ENCODE measurements at regions not wholly inside any gene's neighbourhood (a gene's known extent, or its start where the extent isn't known, plus 50 kb on each side); places are given as distances from the start of the nearest gene placed in this dataset.

DNA sequence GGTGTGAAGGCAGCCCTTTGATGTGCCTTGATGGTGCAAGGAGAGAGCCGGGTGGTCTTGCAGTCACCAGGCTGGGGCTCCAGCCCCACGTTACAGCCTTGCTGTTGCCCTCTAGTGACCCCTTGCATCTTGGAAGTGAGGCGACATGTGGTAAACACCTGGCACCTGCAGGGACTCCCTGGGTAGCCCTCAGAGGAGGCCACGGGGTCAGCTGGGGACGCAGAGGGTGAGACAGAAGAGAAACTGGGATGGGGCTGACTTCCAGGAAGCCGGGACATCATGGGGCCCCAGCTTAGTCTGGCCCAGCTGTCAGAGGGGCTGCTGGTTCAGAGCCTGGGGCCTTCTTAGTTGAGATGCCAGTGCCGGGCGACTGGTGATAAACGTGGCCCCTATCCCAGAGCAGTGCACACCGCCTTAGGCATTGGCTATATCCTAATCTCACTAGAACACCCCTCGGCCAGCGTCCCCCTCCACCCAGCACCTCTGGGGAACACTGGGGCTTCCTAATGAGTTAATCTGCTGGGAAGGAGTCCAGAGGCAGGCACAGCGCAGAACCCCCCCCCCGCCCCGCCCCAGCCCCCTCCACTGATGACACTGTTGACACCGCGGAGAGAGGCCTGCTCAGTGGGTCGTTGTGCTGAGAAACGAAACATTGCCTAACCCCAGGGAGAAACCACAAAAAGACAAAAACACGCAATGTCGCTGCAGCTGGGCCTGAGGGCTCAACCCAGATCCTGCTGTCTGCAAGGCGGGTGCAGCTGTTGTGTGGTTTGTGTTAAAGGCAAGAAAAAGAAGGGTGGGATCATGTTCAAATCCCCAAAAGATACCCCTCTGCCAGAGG is 60.5 kb upstream of the KLF13 start:
- H3K9me3 ChIP-seq (ENCODE audit: control insufficient read depth, low read length), result no peaks in the 10 kb centered on the region
- H3K14ac ChIP-seq (ENCODE audit: low read length in 2 of 2), result no peak overlapping the region
- H3K79me1 ChIP-seq (replicated peaks; ENCODE audit: low read length, poor library complexity, severe bottlenecking), result no peaks in the 10 kb centered on the region
- no peak overlapping the region for H2AFZ ChIP-seq (ENCODE audit: low read depth, low read length)
- H2BK15ac ChIP-seq (ENCODE audit: low read depth, poor library complexity, severe bottlenecking), result no peak overlapping the region
- H3K27me3 ChIP-seq (ENCODE audit: control insufficient read depth in 1 of 2, insufficient read depth in 1 of 2, low read length in 2 of 2), result no peaks in the 10 kb centered on the region
- peak overlapping the region; percentile 2 for H2AK5ac ChIP-seq (ENCODE audit: low read length, severe bottlenecking)
- H2BK120ac ChIP-seq (ENCODE audit: low read depth, low read length), result no peak overlapping the region
- peak; percentile 50 for DNase-seq
- no peak overlapping the region for H3K27ac ChIP-seq (ENCODE audit: low read length, poor library complexity, severe bottlenecking)
- H2BK12ac ChIP-seq (ENCODE audit: low read length in 2 of 2), result no peak overlapping the region
- H3K4ac ChIP-seq (ENCODE audit: low read depth in 1 of 2, low read length in 2 of 2), result no peak overlapping the region
- WGBS, result 80% methylated on average over 16 of the region's 22 CpGs
- no peak overlapping the region for H4K91ac ChIP-seq (ENCODE audit: low read length)
- H3K4me1 ChIP-seq (ENCODE audit: control insufficient read depth, insufficient read depth, low read depth, low read length), result peaks cover 50% of the 10 kb centered on the region
- no peak overlapping the region for H3K9ac ChIP-seq (ENCODE audit: low read length)
- H3K23ac ChIP-seq (ENCODE audit: low read length in 2 of 2), result no peak overlapping the region
- no peak overlapping the region for H4K8ac ChIP-seq (ENCODE audit: low read length)
- H2BK5ac ChIP-seq (ENCODE audit: low read depth, low read length, poor library complexity, severe bottlenecking), result no peak overlapping the region
- no peaks in the 10 kb centered on the region for H3K36me3 ChIP-seq (ENCODE audit: control insufficient read depth in 1 of 2, insufficient read depth in 2 of 2, low read depth in 1 of 2, low read length in 2 of 2)
- no peak overlapping the region for H3K18ac ChIP-seq (ENCODE audit: low read depth in 1 of 2, low read length in 2 of 2)
- H3K4me3 ChIP-seq (ENCODE audit: insufficient read depth in 1 of 2, low read depth in 1 of 2, low read length in 2 of 2), result no peak overlapping the region
- H3K4me2 ChIP-seq (ENCODE audit: low read length, poor library complexity, severe bottlenecking), result no peak overlapping the region

- Histone ChIP-seq H3K36me3 (ENCODE audit: control insufficient read depth in 1 of 2, insufficient read depth in 2 of 2, low read depth in 1 of 2, low read length in 2 of 2) (no peaks in the 10 kb centered on the region), H2BK120ac (ENCODE audit: low read depth, low read length) (no peak overlapping the region), H3K27ac (ENCODE audit: low read length, poor library complexity, severe bottlenecking) (no peak overlapping the region), H3K4me2 (ENCODE audit: low read length, poor library complexity, severe bottlenecking) (no peak overlapping the region), H2BK15ac (ENCODE audit: low read depth, poor library complexity, severe bottlenecking) (no peak overlapping the region), H2BK12ac (ENCODE audit: low read length in 2 of 2) (no peak overlapping the region), H2AK5ac (ENCODE audit: low read length, severe bottlenecking) (no peak overlapping the region), H3K4ac (ENCODE audit: low read depth in 1 of 2, low read length in 2 of 2) (no peak overlapping the region), H3K4me1 (ENCODE audit: control insufficient read depth, insufficient read depth, low read depth, low read length) (peaks cover 46% of the 10 kb centered on the region), H3K9ac (ENCODE audit: low read length) (no peak overlapping the region), H3K79me1 (replicated peaks; ENCODE audit: low read length, poor library complexity, severe bottlenecking) (no peaks in the 10 kb centered on the region), H4K91ac (ENCODE audit: low read length) (no peak overlapping the region), H2BK5ac (ENCODE audit: low read depth, low read length, poor library complexity, severe bottlenecking) (no peak overlapping the region), H4K8ac (ENCODE audit: low read length) (no peak overlapping the region), H3K14ac (ENCODE audit: low read length in 2 of 2) (no peak overlapping the region), H3K9me3 (ENCODE audit: control insufficient read depth, low read length) (no peaks in the 10 kb centered on the region), H3K23ac (ENCODE audit: low read length in 2 of 2) (no peak overlapping the region), H3K27me3 (ENCODE audit: control insufficient read depth in 1 of 2, insufficient read depth in 1 of 2, low read length in 2 of 2) (no peaks in the 10 kb centered on the region), H2AFZ (ENCODE audit: low read depth, low read length) (no peak overlapping the region), H3K4me3 (ENCODE audit: insufficient read depth in 1 of 2, low read depth in 1 of 2, low read length in 2 of 2) (no peak overlapping the region), H3K18ac (ENCODE audit: low read depth in 1 of 2, low read length in 2 of 2) (no peak overlapping the region)
- DNase-seq, result no peak
- 85% methylated on average over 13 of the region's 13 CpGs for WGBS
These were observed 59.9 kb upstream of the KLF13 start for GRCh38 chr15:31266712-31267111.

DNA sequence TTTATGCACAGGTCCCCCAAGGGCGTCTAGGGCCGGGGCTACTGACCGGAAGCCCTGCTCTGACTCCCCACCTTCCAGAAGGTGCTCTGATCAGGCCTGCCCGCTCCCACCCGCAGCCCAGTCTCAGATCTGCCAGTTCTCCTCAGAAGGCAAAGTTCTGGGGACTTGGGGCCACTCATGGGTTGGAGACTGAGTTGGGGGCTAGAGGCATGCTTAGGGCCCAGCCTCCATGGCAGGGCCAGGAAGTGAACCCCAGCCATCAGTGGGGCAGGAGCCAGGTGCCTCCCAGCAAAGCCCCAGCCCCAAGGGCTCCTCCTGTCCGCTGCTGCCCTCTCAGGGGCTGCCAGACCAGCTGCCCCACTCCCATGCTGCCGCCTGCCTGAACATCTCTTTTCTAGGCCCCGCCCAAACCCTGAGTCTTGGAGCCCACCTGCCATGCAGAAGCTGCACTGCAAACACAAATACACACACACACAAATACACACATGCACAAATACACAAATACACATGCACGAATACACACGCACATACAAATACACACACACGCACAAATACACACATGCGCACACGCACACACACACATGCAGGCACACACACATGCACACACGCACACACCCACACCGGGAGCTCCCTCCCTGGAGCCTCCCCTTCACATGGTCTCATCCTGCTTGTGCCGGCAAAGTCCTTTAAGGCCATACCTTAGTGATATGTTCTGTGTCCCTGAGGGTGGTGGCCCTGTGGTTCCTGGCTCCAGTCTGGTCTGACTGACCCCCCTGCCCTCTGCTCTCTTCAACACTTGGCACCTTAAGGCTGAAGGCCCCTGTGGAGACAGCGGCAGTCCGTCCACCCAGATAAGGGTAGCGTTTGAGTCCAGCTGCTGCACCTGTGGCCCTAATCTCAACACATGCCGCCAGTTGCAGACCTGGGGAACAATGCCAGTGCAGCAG is 59.2 kb upstream of the KLF13 start:
- Histone ChIP-seq H2BK15ac (ENCODE audit: low read depth, poor library complexity, severe bottlenecking) (no peak overlapping the region), H3K9me3 (ENCODE audit: control insufficient read depth, low read length) (no peaks in the 10 kb centered on the region), H2BK12ac (ENCODE audit: low read length in 2 of 2) (no peak overlapping the region), H3K36me3 (ENCODE audit: control insufficient read depth in 1 of 2, insufficient read depth in 2 of 2, low read depth in 1 of 2, low read length in 2 of 2) (no peaks in the 10 kb centered on the region), H3K14ac (ENCODE audit: low read length in 2 of 2) (no peak overlapping the region), H4K8ac (ENCODE audit: low read length) (no peak overlapping the region), H3K27me3 (ENCODE audit: control insufficient read depth in 1 of 2, insufficient read depth in 1 of 2, low read length in 2 of 2) (no peaks in the 10 kb centered on the region), H3K4me3 (ENCODE audit: insufficient read depth in 1 of 2, low read depth in 1 of 2, low read length in 2 of 2) (no peak overlapping the region), H3K4ac (ENCODE audit: low read depth in 1 of 2, low read length in 2 of 2) (no peak overlapping the region), H3K18ac (ENCODE audit: low read depth in 1 of 2, low read length in 2 of 2) (no peak overlapping the region), H2AFZ (ENCODE audit: low read depth, low read length) (no peak overlapping the region), H3K79me1 (replicated peaks; ENCODE audit: low read length, poor library complexity, severe bottlenecking) (no peaks in the 10 kb centered on the region), H3K9ac (ENCODE audit: low read length) (no peak overlapping the region), H4K91ac (ENCODE audit: low read length) (no peak overlapping the region), H3K23ac (ENCODE audit: low read length in 2 of 2) (no peak overlapping the region), H3K4me2 (ENCODE audit: low read length, poor library complexity, severe bottlenecking) (no peak overlapping the region), H3K4me1 (ENCODE audit: control insufficient read depth, insufficient read depth, low read depth, low read length) (peaks cover 41% of the 10 kb centered on the region), H2BK120ac (ENCODE audit: low read depth, low read length) (no peak overlapping the region), H2AK5ac (ENCODE audit: low read length, severe bottlenecking) (no peak overlapping the region), H3K27ac (ENCODE audit: low read length, poor library complexity, severe bottlenecking) (no peak overlapping the region), H2BK5ac (ENCODE audit: low read depth, low read length, poor library complexity, severe bottlenecking) (no peak overlapping the region)
- WGBS, result 86% methylated on average over 20 of the region's 20 CpGs
- no peak for DNase-seq

GRCh38 chr15:31268108-31268501 is 58.5 kb upstream of the KLF13 start:
- H2BK12ac ChIP-seq (ENCODE audit: low read length in 2 of 2), result no peak overlapping the region
- DNase-seq, result no peak
- H2AK5ac ChIP-seq (ENCODE audit: low read length, severe bottlenecking), result no peak overlapping the region
- H3K27me3 ChIP-seq (ENCODE audit: control insufficient read depth in 1 of 2, insufficient read depth in 1 of 2, low read length in 2 of 2), result no peaks in the 10 kb centered on the region
- no peak overlapping the region for H2BK15ac ChIP-seq (ENCODE audit: low read depth, poor library complexity, severe bottlenecking)
- H3K27ac ChIP-seq (ENCODE audit: low read length, poor library complexity, severe bottlenecking), result no peak overlapping the region
- peaks cover 39% of the 10 kb centered on the region for H3K4me1 ChIP-seq (ENCODE audit: control insufficient read depth, insufficient read depth, low read depth, low read length)
- H4K8ac ChIP-seq (ENCODE audit: low read length), result no peak overlapping the region
- H3K36me3 ChIP-seq (ENCODE audit: control insufficient read depth in 1 of 2, insufficient read depth in 2 of 2, low read depth in 1 of 2, low read length in 2 of 2), result no peaks in the 10 kb centered on the region
- H3K9me3 ChIP-seq (ENCODE audit: control insufficient read depth, low read length), result no peaks in the 10 kb centered on the region
- H2BK120ac ChIP-seq (ENCODE audit: low read depth, low read length), result no peak overlapping the region
- H3K14ac ChIP-seq (ENCODE audit: low read length in 2 of 2), result no peak overlapping the region
- H3K4me2 ChIP-seq (ENCODE audit: low read length, poor library complexity, severe bottlenecking), result no peak overlapping the region
- H2BK5ac ChIP-seq (ENCODE audit: low read depth, low read length, poor library complexity, severe bottlenecking), result no peak overlapping the region
- H3K18ac ChIP-seq (ENCODE audit: low read depth in 1 of 2, low read length in 2 of 2), result no peak overlapping the region
- H3K4me3 ChIP-seq (ENCODE audit: insufficient read depth in 1 of 2, low read depth in 1 of 2, low read length in 2 of 2), result no peak overlapping the region
- H2AFZ ChIP-seq (ENCODE audit: low read depth, low read length), result no peak overlapping the region
- H3K79me1 ChIP-seq (replicated peaks; ENCODE audit: low read length, poor library complexity, severe bottlenecking), result no peaks in the 10 kb centered on the region
- H3K4ac ChIP-seq (ENCODE audit: low read depth in 1 of 2, low read length in 2 of 2), result no peak overlapping the region
- no peak overlapping the region for H4K91ac ChIP-seq (ENCODE audit: low read length)
- 73% methylated on average over 2 of the region's 2 CpGs for WGBS
- no peak overlapping the region for H3K23ac ChIP-seq (ENCODE audit: low read length in 2 of 2)
- no peak overlapping the region for H3K9ac ChIP-seq (ENCODE audit: low read length)

Data from mesenchymal stem cell (in vitro differentiated cells and primary cell).